ENCODE measurements at regions not wholly inside any gene's neighbourhood (a gene's known extent, or its start where the extent isn't known, plus 50 kb on each side); places are given as distances from the start of the nearest gene placed in this dataset.

- Histone ChIP-seq H3K79me1 (ENCODE audit: low read depth in 1 of 2, low read length in 2 of 2) (no peaks in the 10 kb centered on the region), H2AFZ (replicated peaks; ENCODE audit: low read length, poor library complexity) (no peak overlapping the region), H2AK9ac (replicated peaks; ENCODE audit: low read depth, low read length, poor library complexity) (no peak overlapping the region), H3K27ac (ENCODE audit: insufficient read depth, low read length) (no peak overlapping the region), H3K9me1 (ENCODE audit: insufficient read depth, low read length) (no peaks in the 10 kb centered on the region), H3K4me2 (ENCODE audit: low read depth, low read length) (no peak overlapping the region), H2BK120ac (ENCODE audit: low read depth, low read length) (no peak overlapping the region), H2BK5ac (ENCODE audit: low read depth, low read length, poor library complexity, severe bottlenecking) (no peak overlapping the region), H3K27me3 (ENCODE audit: control insufficient read depth, insufficient read depth, low read length) (no peaks in the 10 kb centered on the region), H3K56ac (ENCODE audit: extremely low read depth, insufficient read depth, low read length) (no peak overlapping the region), H4K8ac (ENCODE audit: low read depth in 2 of 2, low read length in 2 of 2) (no peak overlapping the region), H2AK5ac (ENCODE audit: low read depth, low read length) (no peak overlapping the region), H3K4me1 (ENCODE audit: control insufficient read depth, insufficient read depth, low read length) (no peaks in the 10 kb centered on the region), H3K9ac (ENCODE audit: low read depth, low read length) (no peak overlapping the region), H2BK20ac (ENCODE audit: low read depth, low read length) (no peak overlapping the region), H3K9me3 (ENCODE audit: control insufficient read depth, insufficient read depth, low read length) (no peaks in the 10 kb centered on the region), H3K4ac (ENCODE audit: low read depth, low read length) (no peak overlapping the region), H2BK15ac (ENCODE audit: low read depth, low read length) (no peak overlapping the region), H4K91ac (ENCODE audit: insufficient read depth, low read depth, low read length) (no peak overlapping the region), H4K5ac (ENCODE audit: low read depth, low read length) (no peak overlapping the region), H3K23ac (ENCODE audit: low read depth, low read length) (no peak overlapping the region), H4K20me1 (ENCODE audit: insufficient read depth, low read length) (no peaks in the 10 kb centered on the region), H3K14ac (replicated peaks; ENCODE audit: low read depth, low read length) (no peak overlapping the region), H3K18ac (ENCODE audit: low read depth, low read length) (no peak overlapping the region), H3K36me3 (ENCODE audit: control insufficient read depth, insufficient read depth, low read length) (no peaks in the 10 kb centered on the region), H3K4me3 (ENCODE audit: insufficient read depth, low read depth, low read length) (no peak overlapping the region)
- ChIA-PET CTCF (no interaction called here), POLR2A (ENCODE audit: unreplicated experiment) (no interaction called here)
- in situ Hi-C loops (cut with MboI; ENCODE audit: low sequenced_read_pairs) (no loop called here), intact Hi-C loops (cut with micrococcal nuclease) (loop anchor here (10.0 kb wide), 1 partner anchor 454 kb away; no protein-coding TSS in a partner anchor), dilution Hi-C loops (cut with HindIII; ENCODE audit: low sequenced_read_pairs, unreplicated experiment) (no loop called here)
- 74% methylated on average over 3 of the region's 5 CpGs; no CpG with 5 or more reads in 1 of the 2 experiments for WGBS, 2 experiments (ENCODE audit: extremely low coverage in 2 of 2, insufficient read length in 1 of 2)
- DNase-seq = no peak
- BruUV-seq (replicated peaks) = no TSS peak
- TF ChIP-seq CTCF (conservative IDR thresholded peaks at IDR 0.05; ENCODE audit: low read depth, low read length) (no peak), POLR2A (IDR thresholded peaks at IDR 0.05; ENCODE audit: low read depth, low read length) (no peak), RFX5 (IDR thresholded peaks at IDR 0.05; ENCODE audit: low read depth, low read length) (no peak), CHD1 (IDR thresholded peaks at IDR 0.05; ENCODE audit: low read depth, low read length) (no peak), ELK1 (IDR thresholded peaks at IDR 0.05; ENCODE audit: borderline replicate concordance, low read depth, low read length) (no peak)
- no peak for ATAC-seq (ENCODE audit: low read depth)
Observed at GRCh38 chr6:151671195-151671594, 136.3 kb upstream of the ESR1 start.
